MCF 10A (cell line): ENCODE measurements at regions not wholly inside any gene's neighbourhood (a gene's known extent, or its start where the extent isn't known, plus 50 kb on each side); places are given as distances from the start of the nearest gene placed in this dataset.

Experiments
- BruUV-seq: library from RNA; stranded (reverse); fragments of 400-500 nt; replicated peaks from 2 replicates; lab custom pipeline; 2021; lab: Mats Ljungman, UMichigan
- CTCF ChIA-PET: fragments of 300-600 bp; sonication (Branson Sonifier 250); formaldehyde crosslinking; extraction: SDS; loops from one replicate; lab custom pipeline; 2021; ENCODE audit warnings: antibody characterized with exemption, inconsistent platforms; lab: Yijun Ruan, JAX
- POLR2A ChIA-PET: fragments of 300-600, 350-650 bp; sonication (Branson Sonifier 250); formaldehyde crosslinking; extraction: SDS; loops from one replicate; lab custom pipeline; 2020; ENCODE audit warnings: antibody characterized with exemption, inconsistent platforms; lab: Yijun Ruan, JAX
- DNase-seq: peaks from one replicate; pipeline ENCODE4 v3.0.0-alpha.2; 2018; ENCODE audit not compliant: unreplicated experiment
- H3K27ac Mint-ChIP-seq: one replicate; pipeline ENCODE4 v1.8.0; 2022; ENCODE audit warnings: mild to moderate bottlenecking, low read depth, mixed read lengths; ENCODE audit not compliant: unreplicated experiment
- H3K27me3 Mint-ChIP-seq: one replicate; pipeline ENCODE4 v1.8.0; 2022; ENCODE audit warnings: mixed read lengths; ENCODE audit not compliant: insufficient read depth, unreplicated experiment
- H3K36me3 Mint-ChIP-seq: one replicate; pipeline ENCODE4 v1.8.0; 2022; ENCODE audit warnings: mild to moderate bottlenecking, moderate library complexity, mixed read lengths; ENCODE audit not compliant: insufficient read depth, unreplicated experiment
- H3K4me1 Mint-ChIP-seq: one replicate; pipeline ENCODE4 v1.8.0; 2022; ENCODE audit warnings: mixed read lengths; ENCODE audit not compliant: insufficient read depth, unreplicated experiment
- H3K4me3 Mint-ChIP-seq: one replicate; pipeline ENCODE4 v1.8.0; 2022; ENCODE audit warnings: mild to moderate bottlenecking, moderate library complexity, mixed read lengths; ENCODE audit not compliant: unreplicated experiment
- H3K9me3 Mint-ChIP-seq: one replicate; pipeline ENCODE4 v1.8.0; 2022; ENCODE audit warnings: mixed read lengths; ENCODE audit not compliant: unreplicated experiment
- intact Hi-C: fragments of 100-400 bp; cut with micrococcal nuclease; formaldehyde crosslinking; loops from 2 replicates; pipeline ENCODE4 v1.14.1; 2022
- TF ChIP-seq, protein P1 (sequence below): fragments of 200-600 bp; IDR thresholded peaks from one replicate; pipeline ENCODE4 v1.8.0; 2022; ENCODE audit warnings: antibody characterized with exemption, mild to moderate bottlenecking; ENCODE audit not compliant: unreplicated experiment

- POLR2A ChIA-PET, result no interaction called here
- H3K27me3 Mint-ChIP-seq, result no peaks in the 10 kb centered on the region
- DNase-seq, result no peak
- H3K4me1 Mint-ChIP-seq, result no peaks in the 10 kb centered on the region
- no peak overlapping the region for H3K4me3 Mint-ChIP-seq
- TF ChIP-seq, protein P1, sequence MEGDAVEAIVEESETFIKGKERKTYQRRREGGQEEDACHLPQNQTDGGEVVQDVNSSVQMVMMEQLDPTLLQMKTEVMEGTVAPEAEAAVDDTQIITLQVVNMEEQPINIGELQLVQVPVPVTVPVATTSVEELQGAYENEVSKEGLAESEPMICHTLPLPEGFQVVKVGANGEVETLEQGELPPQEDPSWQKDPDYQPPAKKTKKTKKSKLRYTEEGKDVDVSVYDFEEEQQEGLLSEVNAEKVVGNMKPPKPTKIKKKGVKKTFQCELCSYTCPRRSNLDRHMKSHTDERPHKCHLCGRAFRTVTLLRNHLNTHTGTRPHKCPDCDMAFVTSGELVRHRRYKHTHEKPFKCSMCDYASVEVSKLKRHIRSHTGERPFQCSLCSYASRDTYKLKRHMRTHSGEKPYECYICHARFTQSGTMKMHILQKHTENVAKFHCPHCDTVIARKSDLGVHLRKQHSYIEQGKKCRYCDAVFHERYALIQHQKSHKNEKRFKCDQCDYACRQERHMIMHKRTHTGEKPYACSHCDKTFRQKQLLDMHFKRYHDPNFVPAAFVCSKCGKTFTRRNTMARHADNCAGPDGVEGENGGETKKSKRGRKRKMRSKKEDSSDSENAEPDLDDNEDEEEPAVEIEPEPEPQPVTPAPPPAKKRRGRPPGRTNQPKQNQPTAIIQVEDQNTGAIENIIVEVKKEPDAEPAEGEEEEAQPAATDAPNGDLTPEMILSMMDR, result no peak
- intact Hi-C loops, result no loop called here
- peaks cover 10% of the 10 kb centered on the region for H3K9me3 Mint-ChIP-seq
- CTCF ChIA-PET, result no interaction called here
- BruUV-seq, result no TSS peak
- H3K36me3 Mint-ChIP-seq, result no peaks in the 10 kb centered on the region
- no peak overlapping the region for H3K27ac Mint-ChIP-seq
Measured at GRCh38 chr10:128485701-128486235, 359.5 kb upstream of the MKI67 start.

- Mint-ChIP-seq H3K9me3 (peaks cover 10% of the 10 kb centered on the region), H3K36me3 (no peaks in the 10 kb centered on the region), H3K27ac (no peak overlapping the region), H3K27me3 (no peaks in the 10 kb centered on the region), H3K4me1 (no peaks in the 10 kb centered on the region), H3K4me3 (no peak overlapping the region)
- POLR2A ChIA-PET, result no interaction called here
- intact Hi-C loops, result no loop called here
- TF ChIP-seq, protein P1, result no peak
- DNase-seq, result no peak
- no TSS peak for BruUV-seq
- CTCF ChIA-PET, result no interaction called here
Measured at GRCh38 chr10:128487517-128487916, 361.3 kb upstream of the MKI67 start.

DNA sequence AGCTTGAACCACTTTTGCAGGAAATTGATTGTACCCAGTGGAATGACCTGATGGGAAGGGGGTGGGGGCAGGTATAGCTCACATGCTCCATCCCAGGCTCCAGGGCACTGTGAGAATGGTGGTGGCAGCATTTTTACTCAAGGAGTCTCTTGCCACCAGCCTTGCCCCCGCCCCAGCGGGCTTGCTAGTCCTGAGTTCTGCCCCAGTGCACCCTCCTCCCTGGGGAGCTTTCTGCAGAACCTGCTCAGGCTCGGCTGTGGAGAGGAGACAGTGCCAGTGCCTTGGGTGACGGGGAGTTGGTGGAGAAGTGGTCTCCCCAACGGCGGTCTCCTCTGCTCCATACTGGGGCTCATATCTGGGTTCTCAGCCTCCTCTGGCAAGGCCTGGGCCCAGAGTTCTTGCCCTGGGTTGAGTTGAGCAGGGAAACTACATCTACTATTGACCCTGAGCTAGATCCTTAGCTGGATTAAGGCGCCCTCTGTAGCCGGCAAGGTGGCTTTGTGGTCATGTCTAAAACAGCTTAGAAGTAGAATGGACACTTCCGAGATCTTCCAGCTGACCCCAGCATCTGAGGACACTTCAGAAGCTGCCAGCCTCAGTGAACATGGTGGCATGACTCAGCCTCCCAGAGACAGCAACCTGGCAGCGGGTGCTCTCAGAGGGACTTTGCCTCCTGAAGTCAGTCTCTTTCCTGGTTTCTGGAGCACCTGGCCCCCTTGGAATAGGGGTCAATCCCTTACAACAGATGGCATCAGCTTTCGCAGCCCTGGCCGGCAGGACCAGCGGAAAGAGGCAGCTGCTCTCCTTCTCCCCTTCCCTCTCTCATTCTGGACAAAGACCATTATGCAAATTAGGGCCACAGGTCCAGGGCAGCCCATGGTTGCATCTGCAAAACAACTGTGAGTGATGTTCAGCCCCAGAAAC is 363.4 kb upstream of the MKI67 start:
- Mint-ChIP-seq H3K36me3 (no peaks in the 10 kb centered on the region), H3K4me1 (no peaks in the 10 kb centered on the region), H3K27me3 (no peaks in the 10 kb centered on the region), H3K27ac (no peak overlapping the region), H3K9me3 (peaks cover 19% of the 10 kb centered on the region), H3K4me3 (no peak overlapping the region)
- DNase-seq, result no peak
- POLR2A ChIA-PET, result no interaction called here
- no TSS peak for BruUV-seq
- intact Hi-C loops, result no loop called here
- CTCF ChIA-PET, result interaction anchor here (0.6 kb wide), 1 partner anchor 1003 kb away, joined by 4 read pairs; no protein-coding TSS in a partner anchor
- TF ChIP-seq, protein P1, result no peak

- Mint-ChIP-seq H3K9me3 (peaks cover 19% of the 10 kb centered on the region), H3K27ac (no peak overlapping the region), H3K4me1 (no peaks in the 10 kb centered on the region), H3K4me3 (no peak overlapping the region), H3K27me3 (no peaks in the 10 kb centered on the region), H3K36me3 (no peaks in the 10 kb centered on the region)
- no TSS peak for BruUV-seq
- intact Hi-C loops, result no loop called here
- DNase-seq, result no peak
- TF ChIP-seq, protein P1, result no peak
- ChIA-PET POLR2A (no interaction called here), CTCF (no interaction called here)
Measured at GRCh38 chr10:128491686-128492085, 365.5 kb upstream of the MKI67 start.
